Limb (tissue), 2 donors: ENCODE measurements at regions not wholly inside any gene's neighbourhood (a gene's known extent, or its start where the extent isn't known, plus 50 kb on each side); places are given as distances from the start of the nearest gene placed in this dataset.
"Not testable (repeated sequence)": the region's sequence is repeated elsewhere in the genome, so short reads cannot be mapped to it uniquely, and the experiment has no call there.

Experiments
- DNase-seq, 2 donors: peaks; one replicate each; pipeline ENCODE4 v3.0.0-alpha.2; 2016; ENCODE audit errors: extremely low spot score in 2 of 2

GRCh38 chr14:83280719-83281118 lies 1747.1 kb upstream of the SEL1L start:
- DNase-seq = no peak

DNA sequence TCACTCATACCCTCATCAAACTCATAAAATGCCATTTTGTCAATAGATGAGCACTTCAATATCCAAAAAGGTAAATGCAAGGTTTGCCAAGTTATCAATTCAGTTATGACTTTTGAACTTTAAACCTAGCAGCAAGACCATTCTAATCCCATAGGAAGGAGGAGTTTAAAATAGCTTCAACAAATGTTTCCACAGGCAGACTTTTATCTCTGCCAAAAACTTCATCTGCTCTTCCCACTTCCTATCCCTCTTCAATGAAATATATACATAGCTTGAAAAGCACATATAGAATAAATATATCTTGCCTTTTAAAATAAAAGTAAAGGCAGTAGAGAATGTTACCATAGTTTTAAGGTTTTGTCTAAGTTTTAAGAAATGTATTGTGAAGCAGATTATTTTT lies 1749.1 kb upstream of the SEL1L start:
- no peak for DNase-seq

GRCh38 chr14:83287300-83287699 lies 1753.6 kb upstream of the SEL1L start:
- no peak for DNase-seq

GRCh38 chr14:83289390-83289789 lies 1755.7 kb upstream of the SEL1L start:
- no peak for DNase-seq

DNA sequence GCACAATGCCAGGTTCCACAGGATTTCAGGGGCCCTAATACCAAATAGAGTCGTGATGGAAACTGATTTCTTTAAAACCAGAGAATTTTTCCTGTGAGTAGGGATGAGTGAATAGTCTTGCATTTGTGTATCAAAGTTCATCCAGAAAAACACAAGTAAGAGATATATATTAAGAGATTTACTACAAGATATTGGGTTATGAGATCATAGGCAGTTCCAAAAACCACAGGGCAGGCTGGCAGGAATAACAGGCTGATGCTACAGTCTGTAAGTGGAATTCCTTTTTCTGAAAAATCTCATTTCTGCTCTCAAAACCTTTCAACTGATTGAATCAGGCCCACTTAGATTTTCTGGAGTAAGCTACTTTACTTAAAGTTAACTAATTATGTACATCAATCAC lies 1756.2 kb upstream of the SEL1L start:
- no peak for DNase-seq

GRCh38 chr14:83290447-83290846 lies 1756.8 kb upstream of the SEL1L start:
- DNase-seq = no peak

- no peak for DNase-seq
Observed at GRCh38 chr14:83291714-83292113, 1758.1 kb upstream of the SEL1L start.

DNA sequence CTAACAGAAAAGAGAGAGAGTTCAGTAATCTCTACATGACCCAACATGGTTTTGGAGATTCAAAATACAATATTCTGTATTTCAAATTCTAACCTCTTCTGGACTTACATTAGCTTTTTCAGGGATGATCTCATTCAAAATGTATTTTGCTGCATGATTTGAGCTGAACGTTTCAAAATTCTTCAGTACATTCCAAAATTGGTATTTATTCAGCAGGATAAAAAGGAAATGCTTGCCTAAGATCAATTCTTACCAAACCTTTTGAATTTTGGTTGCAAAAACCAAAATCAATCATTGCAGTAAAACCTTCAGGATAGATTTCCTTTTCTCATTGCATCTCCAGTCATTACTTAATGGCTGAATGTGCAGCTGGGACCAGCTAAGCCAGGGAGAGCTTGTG lies 1761.3 kb upstream of the SEL1L start:
- DNase-seq = no peak

DNA sequence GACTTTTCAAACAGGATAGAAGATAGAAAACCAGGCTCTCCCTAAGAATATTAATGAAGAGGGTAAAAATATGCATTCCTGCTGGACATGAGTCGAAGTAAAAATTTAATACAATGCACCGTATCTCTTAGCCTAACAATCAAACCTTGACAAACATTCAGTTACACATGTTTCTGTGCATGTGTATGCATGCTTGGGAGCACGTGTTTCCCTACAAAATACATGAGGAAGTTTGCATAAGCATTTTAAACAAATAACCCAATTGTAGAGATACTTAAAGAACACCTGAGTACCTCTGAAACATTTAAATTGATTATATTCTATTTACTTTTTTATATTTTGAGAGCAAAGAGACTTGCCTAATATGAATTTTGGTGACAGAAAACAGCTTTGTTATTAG lies 1763.7 kb upstream of the SEL1L start:
- DNase-seq = no peak

- DNase-seq = not testable (repeated sequence)
Observed at GRCh38 chr14:83298016-83298415, 1764.4 kb upstream of the SEL1L start.

DNA sequence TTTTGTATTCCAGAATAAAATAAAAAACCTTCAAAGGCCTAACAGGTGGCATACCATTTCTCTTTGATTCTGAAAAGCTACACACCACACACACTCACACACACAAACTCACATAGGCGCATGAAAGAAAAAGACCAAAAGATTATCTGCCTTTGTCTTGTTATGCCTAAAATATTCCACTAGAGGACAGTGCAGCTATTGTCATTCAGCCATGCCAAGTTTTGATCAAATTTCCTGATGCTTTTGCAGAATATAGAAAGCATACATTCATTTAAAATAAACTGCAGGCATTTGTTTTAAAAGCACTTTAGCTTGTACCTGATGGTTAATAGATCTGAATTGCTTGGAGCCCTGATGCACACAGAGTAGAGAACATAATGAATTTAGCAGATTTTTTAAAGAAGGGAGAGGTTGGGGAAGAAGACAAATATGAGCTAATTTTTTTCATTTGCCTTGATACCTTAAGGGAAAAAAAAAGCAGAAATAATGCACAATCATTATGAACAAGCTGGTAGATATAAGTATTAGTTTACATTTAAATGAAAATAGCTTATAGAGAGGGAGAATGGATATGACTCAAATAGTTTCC lies 1766.9 kb upstream of the SEL1L start:
- DNase-seq = peak in 1 of 2 donors; percentile 80

GRCh38 chr14:83301791-83302190 lies 1768.1 kb upstream of the SEL1L start:
- DNase-seq = no peak

DNA sequence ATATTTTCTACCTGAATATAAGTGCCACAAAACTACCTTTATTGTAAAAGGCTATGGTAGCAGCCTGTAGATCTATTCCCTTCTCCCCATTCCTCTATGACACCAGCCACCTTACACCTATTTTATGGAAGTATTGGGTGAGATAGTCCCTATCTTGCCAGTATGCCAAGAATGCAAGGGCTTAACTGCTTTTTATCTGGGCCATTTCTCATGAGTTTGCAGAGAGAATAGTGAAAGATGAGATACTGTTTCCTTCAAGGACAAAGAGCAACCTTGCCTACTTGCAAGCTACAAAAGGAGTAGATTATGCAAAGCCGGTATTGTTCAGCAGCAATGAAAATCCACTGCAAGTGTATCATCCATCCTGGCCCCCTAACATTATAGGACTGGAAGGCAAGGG lies 1775.6 kb upstream of the SEL1L start:
- no peak for DNase-seq

- DNase-seq = no peak
Observed at GRCh38 chr14:83309833-83310232, 1776.2 kb upstream of the SEL1L start.

GRCh38 chr14:83312511-83312910 lies 1778.9 kb upstream of the SEL1L start:
- DNase-seq = no peak

DNA sequence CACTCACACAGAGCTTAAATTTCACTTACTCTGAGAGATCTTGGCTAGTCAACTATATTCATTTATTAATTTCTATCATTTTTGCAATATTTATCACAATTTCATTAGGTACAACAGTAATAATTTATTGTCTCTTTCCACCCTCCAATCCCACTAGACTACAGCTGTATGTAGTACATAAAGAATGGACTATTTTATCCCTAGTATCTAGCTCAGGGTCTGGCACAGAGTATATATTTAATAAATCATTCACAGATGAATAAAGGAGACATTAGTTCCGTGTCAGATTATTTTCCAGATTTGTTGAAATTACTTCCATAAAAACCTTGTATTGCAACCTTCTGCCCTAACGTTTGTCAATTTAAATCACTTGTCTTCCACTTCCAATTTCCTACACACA lies 1781.1 kb upstream of the SEL1L start:
- no peak for DNase-seq

DNA sequence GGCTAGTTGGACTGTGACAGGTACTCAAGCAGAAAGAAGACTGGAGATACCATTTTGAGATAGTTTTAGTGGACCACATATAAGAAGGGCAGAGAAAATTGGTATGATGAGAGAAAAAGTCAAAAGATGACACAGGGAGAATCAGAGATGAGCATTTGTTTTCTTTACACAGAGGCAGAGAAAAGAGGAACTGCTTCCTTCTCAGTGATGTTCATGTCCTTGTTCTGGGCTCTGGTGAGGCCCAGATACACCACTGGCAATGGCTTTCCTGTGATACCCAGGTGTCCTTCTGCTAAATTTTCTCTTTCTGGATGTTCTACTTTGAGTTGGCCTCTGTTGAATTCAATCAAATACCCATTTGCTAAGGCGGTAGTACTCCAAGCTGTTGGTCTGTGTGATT lies 1782.7 kb upstream of the SEL1L start:
- DNase-seq = no peak

GRCh38 chr14:83320837-83321236 lies 1787.2 kb upstream of the SEL1L start:
- DNase-seq = no peak

DNA sequence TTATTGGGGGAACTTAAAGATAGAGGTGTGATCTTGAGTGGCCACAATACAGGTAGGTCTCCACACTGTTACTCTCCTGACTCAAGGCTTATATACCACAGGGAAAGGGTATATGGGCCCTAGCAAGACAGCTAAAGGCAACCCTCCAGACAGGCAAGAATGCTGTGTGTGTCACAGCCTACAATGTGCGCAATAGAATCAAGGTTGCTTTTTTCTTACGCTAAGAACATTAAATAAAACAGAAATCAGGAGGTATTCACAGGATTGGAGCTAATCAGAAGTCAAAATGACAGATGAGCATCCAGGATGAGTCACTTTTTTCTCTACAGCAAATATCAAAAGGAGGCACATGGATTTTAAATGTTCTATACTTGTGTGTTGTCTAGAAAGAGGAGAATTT lies 1797.9 kb upstream of the SEL1L start:
- DNase-seq = no peak

GRCh38 chr14:83342590-83342989 lies 1808.9 kb upstream of the SEL1L start:
- DNase-seq = no peak

DNA sequence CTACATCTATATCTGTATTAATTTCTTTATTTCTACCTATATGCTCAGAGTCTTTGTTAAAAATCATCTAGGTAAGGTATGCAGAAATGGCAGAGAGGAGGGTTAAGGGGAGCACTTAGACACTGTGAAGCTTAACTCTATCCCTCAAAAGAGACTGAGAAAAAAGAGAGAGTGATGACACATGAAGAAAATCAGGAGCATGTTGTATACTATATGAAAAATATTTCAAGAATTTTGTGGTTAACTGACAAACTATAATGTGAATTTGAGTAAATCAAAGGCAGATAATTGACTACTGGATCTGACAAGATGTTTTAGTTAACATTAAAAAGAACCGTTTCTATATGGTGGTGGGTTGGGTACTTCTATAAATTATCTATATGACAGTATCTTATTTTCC lies 1814.2 kb upstream of the SEL1L start:
- no peak for DNase-seq

GRCh38 chr14:83355609-83356008 lies 1822.0 kb upstream of the SEL1L start:
- DNase-seq = no peak

GRCh38 chr14:83356080-83356479 lies 1822.4 kb upstream of the SEL1L start:
- no peak for DNase-seq

DNA sequence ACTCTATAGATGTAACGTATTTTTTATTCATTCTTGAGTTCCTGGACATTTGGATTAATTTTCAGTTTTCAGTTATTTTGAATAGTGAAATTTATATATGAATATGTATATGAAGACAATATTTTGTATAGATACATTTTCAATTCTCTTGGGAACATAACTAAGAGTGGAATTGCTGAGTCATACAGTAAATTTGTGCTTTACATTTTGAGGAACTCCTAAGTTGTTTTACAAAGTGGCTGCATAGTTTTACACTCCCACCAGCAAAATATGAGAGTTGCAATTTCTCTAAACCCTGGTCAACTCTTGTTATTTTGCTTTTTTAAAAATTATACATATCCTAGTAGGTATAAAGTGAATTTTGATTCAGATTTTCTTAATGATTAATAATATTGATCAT lies 1838.6 kb upstream of the SEL1L start:
- DNase-seq = no peak
